ENCODE measurements at regions not wholly inside any gene's neighbourhood (a gene's known extent, or its start where the extent isn't known, plus 50 kb on each side); places are given as distances from the start of the nearest gene placed in this dataset.
"Not testable (repeated sequence)": the region's sequence is repeated elsewhere in the genome, so short reads cannot be mapped to it uniquely, and the experiment has no call there.

- Histone ChIP-seq H2AFZ (ENCODE audit: low read depth, low read length) (no peak overlapping the region), H4K20me1 (replicated peaks; ENCODE audit: control insufficient read depth, extremely low read depth, insufficient read depth, low read length) (no peaks in the 10 kb centered on the region), H3K4me1 (ENCODE audit: control insufficient read depth, extremely low read depth, insufficient read depth, low read length) (no peaks in the 10 kb centered on the region), H3K9me1 (replicated peaks; ENCODE audit: control insufficient read depth, extremely low read depth, insufficient read depth, low read length) (no peaks in the 10 kb centered on the region), H3K4me2 (ENCODE audit: insufficient read depth, low read length) (no peak overlapping the region), H3K27ac (ENCODE audit: insufficient read depth, low read depth, low read length) (no peak overlapping the region), H3K79me2 (ENCODE audit: control insufficient read depth, insufficient read depth, low read length) (no peaks in the 10 kb centered on the region), H3K36me3 (ENCODE audit: control insufficient read depth in 2 of 2, extremely low read depth in 1 of 2, insufficient read depth in 2 of 2, low read length in 2 of 2) (no peaks in the 10 kb centered on the region), H3K9me3 (replicated peaks; ENCODE audit: control insufficient read depth, insufficient read depth, low read length) (no peaks in the 10 kb centered on the region), H3K4me3 (replicated peaks in 1 of 3; ENCODE audit: insufficient read depth in 1 of 3, low read depth in 1 of 3, low read length in 3 of 3) (no peak overlapping the region), H3K27me3 (ENCODE audit: control insufficient read depth in 2 of 2, insufficient read depth in 2 of 2, low read length in 2 of 2) (no peaks in the 10 kb centered on the region), H3K9ac (replicated peaks; ENCODE audit: extremely low read depth, insufficient read depth, low read length) (no peak overlapping the region)
- no TSS peak for BruUV-seq (replicated peaks)
- dilution Hi-C loops (cut with MboI; ENCODE audit: extremely low pct_ligation_motif_present, low sequenced_read_pairs) (no loop called here), intact Hi-C loops (cut with micrococcal nuclease) (no loop called here)
- FAIRE-seq (no peak), DNase-seq (ENCODE audit: low read depth, low spot score) (no peak)
- ChIA-PET CTCF (no interaction called here), POLR2A (no interaction called here)
- TF ChIP-seq GATA2 (IDR thresholded peaks at IDR 0.05; ENCODE audit: insufficient read depth, insufficient read length, low read depth, low read length) (no peak), MAX (IDR thresholded peaks at IDR 0.05; ENCODE audit: insufficient read depth, insufficient read length) (no peak)
These were observed 104.8 kb upstream of the EYA4 start for GRCh38 chr6:133136177-133136880.

- FAIRE-seq; H3K9me3 ChIP-seq (replicated peaks; ENCODE audit: control insufficient read depth, insufficient read depth, low read length); H3K79me2 ChIP-seq (ENCODE audit: control insufficient read depth, insufficient read depth, low read length); H4K20me1 ChIP-seq (replicated peaks; ENCODE audit: control insufficient read depth, extremely low read depth, insufficient read depth, low read length); H3K27ac ChIP-seq (ENCODE audit: insufficient read depth, low read depth, low read length); H3K36me3 ChIP-seq (ENCODE audit: control insufficient read depth in 2 of 2, extremely low read depth in 1 of 2, insufficient read depth in 2 of 2, low read length in 2 of 2); dilution Hi-C loops (cut with MboI; ENCODE audit: extremely low pct_ligation_motif_present, low sequenced_read_pairs); H3K9ac ChIP-seq (replicated peaks; ENCODE audit: extremely low read depth, insufficient read depth, low read length); POLR2A ChIA-PET; H3K4me3 ChIP-seq (replicated peaks in 1 of 3; ENCODE audit: insufficient read depth in 1 of 3, low read depth in 1 of 3, low read length in 3 of 3); H3K4me1 ChIP-seq (ENCODE audit: control insufficient read depth, extremely low read depth, insufficient read depth, low read length); H2AFZ ChIP-seq (ENCODE audit: low read depth, low read length); CTCF ChIA-PET; BruUV-seq (replicated peaks); H3K27me3 ChIP-seq (ENCODE audit: control insufficient read depth in 2 of 2, insufficient read depth in 2 of 2, low read length in 2 of 2); H3K9me1 ChIP-seq (replicated peaks; ENCODE audit: control insufficient read depth, extremely low read depth, insufficient read depth, low read length); H3K4me2 ChIP-seq (ENCODE audit: insufficient read depth, low read length); DNase-seq (ENCODE audit: low read depth, low spot score); intact Hi-C loops (cut with micrococcal nuclease): not testable (repeated sequence)
These were observed 93.5 kb upstream of the EYA4 start for GRCh38 chr6:133147470-133148184.

All from endothelial cell of umbilical vein (primary cell).